ENCODE measurements at regions not wholly inside any gene's neighbourhood (a gene's known extent, or its start where the extent isn't known, plus 50 kb on each side); places are given as distances from the start of the nearest gene placed in this dataset.

DNA sequence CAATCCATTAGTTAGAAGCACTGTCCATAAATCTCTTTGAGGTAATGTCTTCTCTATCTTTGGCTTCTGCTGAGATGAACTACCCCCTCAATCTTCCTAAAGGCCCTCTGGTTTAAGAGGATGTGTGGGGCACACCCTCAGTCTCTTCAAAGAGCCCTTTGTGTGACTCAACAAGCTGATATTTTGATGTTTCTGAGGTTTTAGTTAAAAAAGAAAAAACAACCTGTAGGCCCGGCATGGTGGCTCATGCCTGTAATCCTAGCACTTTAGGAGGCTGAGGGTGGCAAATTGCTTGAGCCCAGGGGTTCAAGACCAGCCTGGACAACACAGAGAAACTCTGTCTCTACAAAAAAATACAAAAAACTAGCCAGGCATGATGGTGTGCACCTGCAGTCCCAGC is 593.5 kb downstream of the TMEM182 start:
- H3K4me3 Mint-ChIP-seq: no peak overlapping the region
- Histone ChIP-seq H3K4me1 (ENCODE audit: control insufficient read depth, insufficient read depth, low read length) (no peaks in the 10 kb centered on the region), H3K36me3 (ENCODE audit: control insufficient read depth, insufficient read depth, low read length) (no peaks in the 10 kb centered on the region), H3K9me3 (ENCODE audit: control insufficient read depth, insufficient read depth, low read length) (no peaks in the 10 kb centered on the region), H3K27ac (ENCODE audit: low read length) (no peak overlapping the region), H3K4me3 (ENCODE audit: low read length) (no peak overlapping the region), H3K27me3 (ENCODE audit: control insufficient read depth, insufficient read depth, low read length) (no peaks in the 10 kb centered on the region)
- H3K4me1 Mint-ChIP-seq: no peaks in the 10 kb centered on the region
- H3K27me3 Mint-ChIP-seq (ENCODE audit: low read depth in 2 of 2): no peaks in the 10 kb centered on the region
- intact Hi-C loops (cut with micrococcal nuclease): no loop called here
- DNase-seq (no peak), ATAC-seq (no peak)
- WGBS (ENCODE audit: insufficient coverage): 93% methylated on average over 1 of the region's 1 CpG
- H3K27ac Mint-ChIP-seq: no peak overlapping the region
- H3K36me3 Mint-ChIP-seq: no peaks in the 10 kb centered on the region
- H3K9me3 Mint-ChIP-seq: peaks cover 0 to 3% of the 10 kb centered on the region in 2 donors
- TF ChIP-seq, protein P1, sequence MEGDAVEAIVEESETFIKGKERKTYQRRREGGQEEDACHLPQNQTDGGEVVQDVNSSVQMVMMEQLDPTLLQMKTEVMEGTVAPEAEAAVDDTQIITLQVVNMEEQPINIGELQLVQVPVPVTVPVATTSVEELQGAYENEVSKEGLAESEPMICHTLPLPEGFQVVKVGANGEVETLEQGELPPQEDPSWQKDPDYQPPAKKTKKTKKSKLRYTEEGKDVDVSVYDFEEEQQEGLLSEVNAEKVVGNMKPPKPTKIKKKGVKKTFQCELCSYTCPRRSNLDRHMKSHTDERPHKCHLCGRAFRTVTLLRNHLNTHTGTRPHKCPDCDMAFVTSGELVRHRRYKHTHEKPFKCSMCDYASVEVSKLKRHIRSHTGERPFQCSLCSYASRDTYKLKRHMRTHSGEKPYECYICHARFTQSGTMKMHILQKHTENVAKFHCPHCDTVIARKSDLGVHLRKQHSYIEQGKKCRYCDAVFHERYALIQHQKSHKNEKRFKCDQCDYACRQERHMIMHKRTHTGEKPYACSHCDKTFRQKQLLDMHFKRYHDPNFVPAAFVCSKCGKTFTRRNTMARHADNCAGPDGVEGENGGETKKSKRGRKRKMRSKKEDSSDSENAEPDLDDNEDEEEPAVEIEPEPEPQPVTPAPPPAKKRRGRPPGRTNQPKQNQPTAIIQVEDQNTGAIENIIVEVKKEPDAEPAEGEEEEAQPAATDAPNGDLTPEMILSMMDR (IDR thresholded peaks at IDR 0.05): no peak

DNA sequence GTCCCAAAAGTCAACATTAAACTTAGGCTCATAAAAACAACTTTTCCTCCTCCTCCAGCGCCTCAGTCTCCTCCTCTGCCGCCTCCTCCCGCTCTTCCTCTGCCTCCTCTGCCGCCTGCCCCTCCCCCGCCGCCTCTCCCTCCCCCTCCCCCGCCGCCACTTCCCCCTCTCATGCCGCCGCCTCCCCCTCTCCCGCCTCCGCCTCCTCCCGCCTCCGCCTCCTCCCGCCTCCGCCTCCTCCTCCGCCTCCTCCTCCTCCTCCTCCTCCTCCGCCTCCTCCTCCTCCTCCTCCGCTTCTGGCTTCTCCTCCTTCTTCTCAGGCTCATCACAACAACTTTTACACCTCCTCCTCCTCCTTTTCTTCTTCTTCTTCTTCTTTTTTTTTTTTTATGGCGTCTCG is 599.9 kb downstream of the TMEM182 start:
- Histone ChIP-seq H3K4me3 (ENCODE audit: low read length) (no peak overlapping the region), H3K27ac (ENCODE audit: low read length) (no peak overlapping the region), H3K4me1 (ENCODE audit: control insufficient read depth, insufficient read depth, low read length) (no peaks in the 10 kb centered on the region), H3K27me3 (ENCODE audit: control insufficient read depth, insufficient read depth, low read length) (no peaks in the 10 kb centered on the region), H3K36me3 (ENCODE audit: control insufficient read depth, insufficient read depth, low read length) (no peaks in the 10 kb centered on the region), H3K9me3 (ENCODE audit: control insufficient read depth, insufficient read depth, low read length) (no peaks in the 10 kb centered on the region)
- Mint-ChIP-seq H3K9me3 (peaks cover 4 to 11% of the 10 kb centered on the region in 2 donors), H3K4me3 (no peak overlapping the region), H3K36me3 (no peaks in the 10 kb centered on the region), H3K4me1 (no peaks in the 10 kb centered on the region), H3K27ac (no peak overlapping the region), H3K27me3 (ENCODE audit: low read depth in 2 of 2) (no peaks in the 10 kb centered on the region)
- 93% methylated on average over 5 of the region's 21 CpGs for WGBS (ENCODE audit: insufficient coverage)
- intact Hi-C loops (cut with micrococcal nuclease): no loop called here
- no peak for ATAC-seq
- TF ChIP-seq, protein P1 (IDR thresholded peaks at IDR 0.05): no peak
- no peak for DNase-seq

DNA sequence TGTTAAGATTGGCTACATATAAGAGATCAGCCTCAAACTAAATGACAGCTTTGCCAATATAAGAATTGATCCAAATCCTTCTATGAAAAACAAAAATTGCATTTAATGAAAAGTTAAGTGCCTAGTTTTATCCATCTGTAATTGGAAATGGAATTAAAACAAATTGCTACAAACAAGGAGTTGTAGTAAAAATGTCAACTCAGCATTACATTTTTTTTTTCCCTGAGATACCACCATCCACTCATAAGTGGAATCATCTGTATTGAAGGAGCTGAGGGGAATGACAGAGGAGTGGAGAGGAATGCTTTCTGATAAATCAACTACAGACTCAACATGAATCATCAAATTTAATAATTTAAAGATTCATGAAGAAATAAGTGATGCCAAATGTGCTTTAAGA is 601.8 kb downstream of the TMEM182 start:
- Histone ChIP-seq H3K27me3 (ENCODE audit: control insufficient read depth, insufficient read depth, low read length) (no peaks in the 10 kb centered on the region), H3K4me1 (ENCODE audit: control insufficient read depth, insufficient read depth, low read length) (no peaks in the 10 kb centered on the region), H3K36me3 (ENCODE audit: control insufficient read depth, insufficient read depth, low read length) (no peaks in the 10 kb centered on the region), H3K4me3 (ENCODE audit: low read length) (no peak overlapping the region), H3K9me3 (ENCODE audit: control insufficient read depth, insufficient read depth, low read length) (no peaks in the 10 kb centered on the region), H3K27ac (ENCODE audit: low read length) (no peak overlapping the region)
- DNase-seq (no peak), ATAC-seq (no peak)
- TF ChIP-seq, protein P1 (IDR thresholded peaks at IDR 0.05): no peak
- intact Hi-C loops (cut with micrococcal nuclease): no loop called here
- Mint-ChIP-seq H3K4me1 (no peaks in the 10 kb centered on the region), H3K9me3 (peaks cover 4 to 11% of the 10 kb centered on the region in 2 donors), H3K27me3 (ENCODE audit: low read depth in 2 of 2) (no peaks in the 10 kb centered on the region), H3K4me3 (no peak overlapping the region), H3K36me3 (no peaks in the 10 kb centered on the region), H3K27ac (no peak overlapping the region)

DNA sequence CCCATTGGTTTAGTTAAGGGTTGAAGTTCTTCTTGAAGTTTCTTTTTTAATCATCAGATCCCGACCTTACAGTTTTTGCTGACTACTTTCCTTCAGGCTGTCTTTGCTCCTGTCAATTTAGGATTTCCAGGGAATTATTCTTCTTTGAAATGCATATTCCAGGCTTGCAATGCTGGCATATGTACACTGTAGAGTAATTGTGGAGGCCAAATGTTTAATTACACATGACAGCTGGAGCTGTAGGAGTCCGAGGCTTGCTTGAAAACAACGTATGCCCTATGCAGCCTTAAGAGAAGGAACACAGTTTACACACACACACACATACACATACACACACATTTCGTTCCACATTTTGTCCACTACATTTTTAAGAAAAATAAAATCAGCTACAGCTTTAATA is 602.3 kb downstream of the TMEM182 start:
- intact Hi-C loops (cut with micrococcal nuclease): no loop called here
- no peaks in the 10 kb centered on the region for H3K27me3 Mint-ChIP-seq (ENCODE audit: low read depth in 2 of 2)
- H3K36me3 Mint-ChIP-seq: no peaks in the 10 kb centered on the region
- H3K4me1 Mint-ChIP-seq: no peaks in the 10 kb centered on the region
- H3K4me1 ChIP-seq (ENCODE audit: control insufficient read depth, insufficient read depth, low read length): no peaks in the 10 kb centered on the region
- ATAC-seq (no peak), DNase-seq (no peak)
- TF ChIP-seq, protein P1 (IDR thresholded peaks at IDR 0.05): no peak
- no peak overlapping the region for H3K27ac ChIP-seq (ENCODE audit: low read length)
- no peaks in the 10 kb centered on the region for H3K27me3 ChIP-seq (ENCODE audit: control insufficient read depth, insufficient read depth, low read length)
- H3K4me3 ChIP-seq (ENCODE audit: low read length): no peak overlapping the region
- no peak overlapping the region for H3K4me3 Mint-ChIP-seq
- 71% methylated on average over 4 of the region's 4 CpGs for WGBS (ENCODE audit: insufficient coverage)
- H3K9me3 ChIP-seq (ENCODE audit: control insufficient read depth, insufficient read depth, low read length): no peaks in the 10 kb centered on the region
- H3K36me3 ChIP-seq (ENCODE audit: control insufficient read depth, insufficient read depth, low read length): no peaks in the 10 kb centered on the region
- peaks cover 4 to 11% of the 10 kb centered on the region in 2 donors for H3K9me3 Mint-ChIP-seq
- no peak overlapping the region for H3K27ac Mint-ChIP-seq

Data from natural killer cell (primary cell).